Adrenal gland (tissue), 5 donors: ENCODE measurements at regions not wholly inside any gene's neighbourhood (a gene's known extent, or its start where the extent isn't known, plus 50 kb on each side); places are given as distances from the start of the nearest gene placed in this dataset.

Experiments used
- POLR2A ChIP-seq, 2 donors: fragments of 450-650 bp; IDR thresholded peaks; one replicate each; pipeline ENCODE4 v1.6.1; 2017; ENCODE audit warnings: antibody characterized with exemption in 2 of 2, mild to moderate bottlenecking in 2 of 2, moderate library complexity in 1 of 2
- TF ChIP-seq, protein P1 (sequence below), 6 experiments: fragments of 450-650 bp in 4 of 6; fragments of 200-600 bp in 2 of 6; sonication (generic) in 1 of 6; IDR thresholded peaks; 1 replicate in 5 of 6; 2 replicates in 1 of 6; pipeline versions ENCODE4 v1.5.1 to v1.8.0; 2016 to 2021; ENCODE audit warnings: antibody characterized with exemption in 6 of 6, mild to moderate bottlenecking in 2 of 6, moderate library complexity in 1 of 6
- donor health status: DM: no; HTN: no; CAD: no.

GRCh38 chr7:130971297-130971696 lies 237.3 kb upstream of the KLF14 start:
- TF ChIP-seq POLR2A (IDR thresholded peaks at IDR 0.05) = no peak
- TF ChIP-seq, protein P1, sequence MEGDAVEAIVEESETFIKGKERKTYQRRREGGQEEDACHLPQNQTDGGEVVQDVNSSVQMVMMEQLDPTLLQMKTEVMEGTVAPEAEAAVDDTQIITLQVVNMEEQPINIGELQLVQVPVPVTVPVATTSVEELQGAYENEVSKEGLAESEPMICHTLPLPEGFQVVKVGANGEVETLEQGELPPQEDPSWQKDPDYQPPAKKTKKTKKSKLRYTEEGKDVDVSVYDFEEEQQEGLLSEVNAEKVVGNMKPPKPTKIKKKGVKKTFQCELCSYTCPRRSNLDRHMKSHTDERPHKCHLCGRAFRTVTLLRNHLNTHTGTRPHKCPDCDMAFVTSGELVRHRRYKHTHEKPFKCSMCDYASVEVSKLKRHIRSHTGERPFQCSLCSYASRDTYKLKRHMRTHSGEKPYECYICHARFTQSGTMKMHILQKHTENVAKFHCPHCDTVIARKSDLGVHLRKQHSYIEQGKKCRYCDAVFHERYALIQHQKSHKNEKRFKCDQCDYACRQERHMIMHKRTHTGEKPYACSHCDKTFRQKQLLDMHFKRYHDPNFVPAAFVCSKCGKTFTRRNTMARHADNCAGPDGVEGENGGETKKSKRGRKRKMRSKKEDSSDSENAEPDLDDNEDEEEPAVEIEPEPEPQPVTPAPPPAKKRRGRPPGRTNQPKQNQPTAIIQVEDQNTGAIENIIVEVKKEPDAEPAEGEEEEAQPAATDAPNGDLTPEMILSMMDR (IDR thresholded peaks at IDR 0.05) = no peak
